Right lung (tissue), 2 donors: ENCODE measurements at regions not wholly inside any gene's neighbourhood (a gene's known extent, or its start where the extent isn't known, plus 50 kb on each side); places are given as distances from the start of the nearest gene placed in this dataset.

Experiments used
- DNase-seq, 2 donors: peaks; one replicate each; pipeline ENCODE4 v3.0.0-alpha.2; 2013

DNA sequence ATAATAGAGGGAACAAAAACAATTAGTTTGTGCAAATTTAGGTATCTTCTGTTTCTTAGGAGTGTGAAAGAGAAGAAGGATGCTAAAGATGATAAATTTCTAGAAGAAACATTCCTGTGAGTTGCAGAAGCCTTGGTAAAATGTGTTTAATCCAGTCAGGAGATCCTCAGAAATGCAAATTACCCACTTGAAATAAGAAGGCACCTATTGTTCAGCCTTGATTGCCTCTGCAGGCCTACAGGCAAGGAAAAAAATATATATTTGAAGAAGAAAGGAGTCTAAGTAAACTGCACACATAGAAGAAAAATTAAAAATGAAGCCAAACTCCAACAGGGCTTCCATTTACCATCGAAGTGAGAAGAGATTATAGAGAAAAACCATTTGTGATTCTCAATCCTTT, 51.0 kb upstream of the LHX8 start:
- DNase-seq: no peak

DNA sequence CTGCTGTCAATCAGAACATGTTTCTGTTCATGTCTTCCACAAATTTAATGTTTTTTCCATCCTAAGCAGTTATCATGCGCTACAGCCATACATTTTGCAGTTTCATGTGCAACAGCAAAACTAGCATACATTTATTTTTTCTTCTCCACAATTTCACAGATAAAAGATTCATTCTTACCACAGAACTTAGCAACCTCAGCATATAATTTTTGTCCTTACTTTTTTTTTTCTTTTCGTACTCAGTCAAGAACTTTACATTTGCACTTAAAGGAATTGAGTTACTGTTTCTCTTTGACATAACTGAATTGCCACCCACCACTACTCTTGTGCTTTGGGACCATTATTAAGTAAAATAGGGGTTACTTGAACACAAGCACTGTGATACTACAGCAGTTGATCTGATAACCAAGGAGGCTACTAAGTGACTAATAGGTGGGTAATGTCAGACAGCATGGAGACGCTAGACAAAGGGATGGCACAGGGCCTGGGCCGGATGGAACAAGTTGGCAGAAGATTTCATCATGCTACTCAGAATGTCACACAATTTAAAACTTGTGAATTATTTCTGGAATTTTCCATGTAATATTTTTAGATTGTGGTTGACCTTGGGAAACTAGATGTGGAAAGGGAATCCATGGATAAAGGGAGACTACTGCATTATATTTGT, 50.2 kb upstream of the LHX8 start:
- no peak for DNase-seq
